ENCODE measurements at regions not wholly inside any gene's neighbourhood (a gene's known extent, or its start where the extent isn't known, plus 50 kb on each side); places are given as distances from the start of the nearest gene placed in this dataset.
"Not testable (repeated sequence)": the region's sequence is repeated elsewhere in the genome, so short reads cannot be mapped to it uniquely, and the experiment has no call there.

DNA sequence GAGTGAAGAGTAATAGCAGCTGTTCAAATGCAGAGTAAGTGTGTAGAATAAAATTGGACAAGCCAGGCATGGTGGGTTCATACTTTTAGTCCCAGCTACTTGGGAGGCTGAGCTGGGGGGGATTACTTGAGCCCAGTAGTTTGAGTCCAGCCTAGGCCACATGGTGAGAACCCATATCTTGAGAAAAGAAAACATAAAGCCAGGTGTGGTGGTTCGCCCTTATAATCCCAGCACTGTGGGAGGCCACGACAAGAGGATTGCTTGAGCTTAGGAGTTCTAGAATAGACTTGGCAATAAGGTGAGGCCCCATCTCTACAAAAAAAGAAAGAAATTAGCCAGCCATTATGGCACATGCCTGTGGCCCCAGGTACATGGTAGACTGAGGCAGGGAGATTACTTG, 1241.1 kb downstream of the UQCRFS1 start:
- DNase-seq, result no peak

DNA sequence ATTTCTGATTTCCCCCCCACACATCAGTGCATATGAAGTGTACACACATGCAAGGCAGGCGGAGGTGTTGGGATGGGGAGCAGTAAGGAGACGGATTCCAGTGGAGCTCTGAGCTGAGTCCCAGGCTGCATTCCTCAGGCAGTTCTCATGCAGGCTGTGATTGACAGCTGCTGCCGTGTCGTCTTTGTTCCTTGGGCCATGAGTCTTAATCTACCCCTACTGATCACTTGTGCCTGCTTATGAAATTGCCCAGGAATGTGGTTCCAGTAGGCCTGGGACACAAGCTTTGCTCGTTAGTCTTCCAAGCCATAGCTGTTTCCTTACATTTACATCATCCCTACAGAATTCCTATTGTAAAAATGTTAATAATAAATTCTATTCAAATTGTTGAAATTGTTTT, 1241.9 kb downstream of the UQCRFS1 start:
- no peak for DNase-seq

DNA sequence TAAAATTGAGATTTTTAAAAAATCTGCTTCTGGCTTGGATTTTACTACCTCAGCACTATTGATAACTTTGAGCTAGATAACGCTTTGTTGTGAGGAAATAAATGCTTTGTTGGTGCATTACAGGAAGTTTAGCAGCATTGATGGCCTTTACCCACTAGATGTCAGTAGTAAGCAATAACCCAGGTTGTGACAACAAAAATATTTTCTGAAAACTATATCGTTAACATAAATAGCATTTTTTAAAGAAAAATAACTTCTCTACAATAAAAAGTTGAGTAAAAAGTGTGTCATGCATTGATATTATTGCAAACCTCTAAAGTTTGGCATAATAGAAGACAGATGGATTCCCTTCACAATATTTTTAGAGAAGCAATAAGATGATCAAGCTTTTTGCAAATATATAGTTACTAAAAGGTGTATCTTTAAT, 1246.5 kb downstream of the UQCRFS1 start:
- no peak for DNase-seq

DNA sequence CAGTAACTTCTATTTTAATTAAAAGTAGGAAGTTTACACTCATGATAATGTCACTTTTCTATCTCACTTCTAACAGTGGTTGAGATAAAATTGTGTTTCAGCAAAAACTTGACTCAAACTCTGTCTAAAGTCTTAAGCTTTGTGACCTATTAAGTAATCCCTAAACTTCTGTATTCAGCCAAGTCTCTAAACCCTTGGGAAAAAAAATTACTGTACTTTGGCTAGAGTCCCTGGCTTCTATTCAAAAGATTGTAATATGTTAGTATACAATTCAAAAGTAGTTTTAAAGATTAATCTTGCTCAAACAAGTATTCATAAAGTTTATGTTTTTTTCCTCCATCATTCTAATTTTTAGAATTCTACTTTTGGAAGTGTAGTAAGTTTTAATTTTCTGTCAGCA, 1248.8 kb downstream of the UQCRFS1 start:
- no peak for DNase-seq

DNA sequence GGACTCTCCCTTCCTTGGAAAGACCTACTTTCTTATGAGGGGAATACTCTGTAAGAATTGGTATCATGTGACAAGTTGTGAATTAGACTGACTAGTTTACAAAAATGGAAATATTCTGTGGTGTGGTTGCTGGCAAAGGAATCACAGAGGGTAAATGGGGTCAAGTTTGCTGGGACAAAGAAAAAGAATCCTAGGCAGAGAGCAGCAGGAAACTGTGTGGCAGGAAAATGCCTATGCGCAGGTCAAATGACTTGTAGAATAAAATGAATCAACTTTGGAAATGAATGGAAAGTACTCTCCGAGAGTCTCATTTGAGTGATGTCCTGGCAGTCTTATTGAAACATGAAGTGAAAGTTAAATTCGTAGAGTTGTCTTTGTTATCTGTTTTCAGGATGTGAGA, 1250.7 kb downstream of the UQCRFS1 start:
- DNase-seq, result no peak

DNA sequence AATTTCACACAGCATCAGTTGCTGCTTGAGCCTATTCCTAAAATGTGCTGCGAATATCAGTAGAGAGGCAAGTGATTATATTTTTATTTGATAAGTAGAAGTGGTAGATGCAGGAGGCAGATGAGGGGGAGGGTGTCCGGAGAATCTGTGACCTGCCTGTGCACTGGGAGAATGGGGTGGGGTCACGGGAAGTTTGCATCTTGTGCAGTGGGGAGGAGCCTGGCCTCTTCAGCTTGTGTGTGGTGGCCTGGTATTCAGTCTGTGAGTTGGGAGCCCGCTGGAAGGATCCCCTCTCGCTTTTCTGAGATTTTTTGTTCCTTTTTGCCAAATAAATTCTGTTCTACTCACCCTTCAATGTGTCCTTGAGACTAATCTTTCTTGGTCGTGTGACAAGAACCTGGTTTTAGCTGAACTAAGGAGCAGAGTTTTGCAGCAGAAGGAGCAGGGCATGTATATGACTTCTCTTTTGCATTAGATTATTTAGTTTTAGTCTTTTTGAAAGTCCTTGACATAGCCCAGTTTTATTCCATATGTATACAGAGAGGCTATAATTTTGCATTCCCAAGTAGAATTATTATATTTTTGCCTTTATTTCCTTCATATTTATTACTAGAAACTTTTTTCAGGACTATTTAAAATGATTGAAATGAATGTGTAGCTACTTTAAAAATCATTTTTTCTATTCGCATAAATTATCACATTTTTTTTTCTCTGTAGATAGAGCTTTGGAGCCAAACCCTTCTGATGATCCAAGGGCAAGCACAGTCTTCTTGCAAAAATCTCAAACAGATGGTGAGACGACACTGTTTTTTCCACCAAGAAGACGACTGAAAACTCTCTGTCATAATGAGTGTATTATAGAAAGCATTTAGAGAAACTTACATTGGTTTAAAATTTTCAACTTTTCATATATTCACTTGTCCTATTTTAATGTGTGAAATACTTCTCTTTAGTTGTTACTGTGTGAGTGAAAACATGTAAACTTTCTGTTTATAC, 1257.2 kb downstream of the UQCRFS1 start:
- DNase-seq, result no peak

DNA sequence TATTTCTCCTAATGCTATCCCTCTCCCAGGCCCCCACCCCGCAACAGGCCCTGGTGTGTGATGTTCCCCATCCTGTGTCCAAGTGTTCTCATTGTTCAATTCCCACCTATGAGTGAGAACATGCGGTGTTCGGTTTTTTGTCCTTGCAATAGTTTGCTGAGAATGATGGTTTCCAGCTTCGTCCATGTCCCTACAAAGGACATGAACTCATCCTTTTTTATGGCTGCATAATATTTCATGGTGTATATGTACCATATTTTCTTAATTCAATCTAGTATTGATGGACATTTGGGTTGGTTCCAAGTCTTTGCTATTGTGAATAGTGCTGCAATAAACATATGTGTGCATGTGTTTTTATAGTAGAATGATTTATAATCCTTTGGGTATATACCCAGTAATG, 1270.3 kb downstream of the UQCRFS1 start:
- not testable (repeated sequence) for DNase-seq

DNA sequence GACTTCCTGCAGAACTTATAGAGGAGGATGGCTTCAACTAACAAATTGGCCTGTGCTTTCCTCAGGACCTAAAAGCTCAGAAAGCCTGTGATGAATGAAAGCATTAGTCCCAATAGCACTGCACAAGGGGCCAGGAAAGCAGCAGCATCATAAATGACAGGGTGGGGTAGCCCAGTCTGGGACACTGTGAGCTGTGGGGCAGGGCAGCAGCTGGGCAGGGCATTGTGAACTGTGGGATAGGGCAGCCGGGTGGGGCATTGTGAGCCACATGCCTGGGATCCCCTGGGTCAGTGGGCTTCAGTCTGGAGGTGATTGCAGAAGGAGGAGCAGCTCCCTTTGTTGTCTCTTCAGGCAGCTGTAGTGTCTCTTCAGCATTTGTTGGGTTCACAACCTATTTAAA, 1276.8 kb downstream of the UQCRFS1 start:
- no peak for DNase-seq

DNA sequence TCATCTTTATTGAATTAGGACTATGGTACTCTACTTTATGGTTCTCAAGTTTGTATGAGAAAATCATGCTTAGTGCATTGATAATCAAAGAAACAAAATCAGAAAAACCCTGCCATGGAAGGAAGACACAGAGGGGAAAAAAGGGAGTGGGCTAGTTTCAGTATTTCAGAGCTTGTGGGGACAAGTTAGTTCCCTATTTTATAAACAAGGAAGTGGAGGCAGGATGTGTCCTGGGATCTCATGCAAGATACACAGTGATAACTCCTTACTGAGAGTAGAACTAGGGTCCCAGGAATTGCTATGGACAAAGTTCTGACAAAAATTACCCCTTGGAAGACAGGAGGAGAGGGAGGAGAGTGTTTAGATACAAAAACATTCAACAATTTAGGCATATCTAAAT, 1277.3 kb downstream of the UQCRFS1 start:
- no peak for DNase-seq

DNA sequence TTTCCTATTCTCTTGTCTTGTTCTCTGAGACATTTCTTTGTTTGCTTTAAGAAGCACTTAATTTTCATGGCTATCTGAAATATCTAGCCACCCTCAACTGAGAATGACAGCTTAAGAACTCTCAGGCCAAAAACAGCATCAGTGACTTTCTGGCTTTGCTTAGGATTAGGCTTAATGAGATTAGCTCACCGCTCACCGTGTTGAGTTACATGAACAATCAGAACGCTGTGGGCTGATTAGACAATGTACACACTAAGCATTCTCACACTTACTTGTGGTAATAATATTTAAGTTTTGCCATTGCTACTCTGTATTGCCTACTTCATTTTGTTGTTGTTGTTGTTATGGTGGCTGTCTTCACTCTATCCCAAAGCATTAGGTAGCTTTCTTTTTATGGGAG, 1283.6 kb downstream of the UQCRFS1 start:
- DNase-seq, result no peak

DNA sequence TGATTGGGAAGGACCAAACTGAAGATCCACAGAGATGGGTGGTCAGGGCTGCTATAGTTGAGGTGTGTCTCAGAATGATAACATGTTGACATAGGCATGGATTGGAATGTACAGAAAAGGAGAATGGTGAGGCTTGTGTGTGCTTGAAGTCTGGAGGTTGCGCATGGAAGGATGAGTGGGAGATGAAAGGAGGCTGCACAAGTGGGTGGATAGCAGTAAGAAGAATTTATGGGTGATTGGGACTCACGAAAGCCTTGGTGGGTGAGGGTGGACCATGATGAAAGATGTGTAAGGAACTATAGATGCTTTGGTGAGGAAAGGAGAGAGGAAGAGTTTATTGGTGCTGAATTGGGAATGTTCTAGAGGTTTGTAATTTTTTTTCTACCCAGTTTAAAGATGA, 1287.7 kb downstream of the UQCRFS1 start:
- DNase-seq, result no peak

DNA sequence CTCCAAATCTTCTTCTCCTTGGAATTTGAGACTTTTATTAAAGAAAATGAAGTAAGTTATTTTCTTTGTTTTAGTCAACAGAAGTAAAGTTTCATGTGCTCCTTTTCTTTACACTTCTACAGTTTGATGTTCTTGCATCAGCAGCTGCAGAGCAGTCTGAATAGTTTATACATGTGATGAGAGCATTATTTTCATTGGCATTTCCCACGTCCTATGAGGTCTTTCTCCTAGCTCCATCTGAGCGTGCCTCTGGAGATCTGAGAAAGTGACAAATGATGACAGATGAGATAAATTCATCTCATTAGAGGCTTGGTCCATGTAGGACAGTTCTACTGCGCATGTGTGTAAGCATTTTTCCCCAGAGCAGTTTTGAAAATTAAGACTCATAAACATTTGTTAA, 1290.0 kb downstream of the UQCRFS1 start:
- DNase-seq, result no peak

DNA sequence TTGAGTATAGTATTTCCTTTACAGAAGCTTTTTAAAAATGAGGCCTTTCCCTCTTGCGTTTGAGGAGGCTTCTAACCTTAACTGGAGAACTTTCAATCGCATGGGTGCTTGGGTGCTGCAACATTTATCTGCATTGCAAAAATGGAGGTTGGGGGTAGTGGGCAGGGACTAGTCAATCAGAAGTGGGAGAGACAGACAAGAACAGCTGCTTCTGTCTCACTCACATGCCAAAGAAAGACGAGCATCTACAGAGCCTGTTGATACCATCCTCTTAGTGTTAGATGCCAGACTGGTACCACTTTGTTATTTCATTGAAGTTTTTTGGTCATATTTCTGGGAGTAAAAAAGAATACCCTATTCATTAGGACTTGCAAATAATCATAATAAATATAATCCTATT, 1292.2 kb downstream of the UQCRFS1 start:
- no peak for DNase-seq

DNA sequence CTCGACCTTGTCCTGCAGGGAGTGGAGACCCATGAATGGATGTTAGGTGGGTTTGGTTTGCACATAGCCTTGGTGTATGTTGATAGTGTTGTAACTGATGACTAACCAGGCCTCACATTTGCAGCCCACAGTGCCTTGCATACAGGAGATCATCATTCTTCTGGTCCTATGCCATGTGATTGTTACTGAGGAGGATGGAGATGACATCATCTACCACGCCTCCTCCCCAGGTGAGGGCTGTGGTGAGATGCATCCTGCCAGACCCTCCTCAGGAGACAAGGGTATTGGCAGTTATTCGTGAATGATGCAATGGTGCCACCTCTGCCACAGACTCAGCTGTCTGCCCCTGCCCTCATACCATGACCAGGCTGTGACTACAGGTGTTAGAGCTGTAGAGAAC, 1294.1 kb downstream of the UQCRFS1 start:
- DNase-seq, result no peak

DNA sequence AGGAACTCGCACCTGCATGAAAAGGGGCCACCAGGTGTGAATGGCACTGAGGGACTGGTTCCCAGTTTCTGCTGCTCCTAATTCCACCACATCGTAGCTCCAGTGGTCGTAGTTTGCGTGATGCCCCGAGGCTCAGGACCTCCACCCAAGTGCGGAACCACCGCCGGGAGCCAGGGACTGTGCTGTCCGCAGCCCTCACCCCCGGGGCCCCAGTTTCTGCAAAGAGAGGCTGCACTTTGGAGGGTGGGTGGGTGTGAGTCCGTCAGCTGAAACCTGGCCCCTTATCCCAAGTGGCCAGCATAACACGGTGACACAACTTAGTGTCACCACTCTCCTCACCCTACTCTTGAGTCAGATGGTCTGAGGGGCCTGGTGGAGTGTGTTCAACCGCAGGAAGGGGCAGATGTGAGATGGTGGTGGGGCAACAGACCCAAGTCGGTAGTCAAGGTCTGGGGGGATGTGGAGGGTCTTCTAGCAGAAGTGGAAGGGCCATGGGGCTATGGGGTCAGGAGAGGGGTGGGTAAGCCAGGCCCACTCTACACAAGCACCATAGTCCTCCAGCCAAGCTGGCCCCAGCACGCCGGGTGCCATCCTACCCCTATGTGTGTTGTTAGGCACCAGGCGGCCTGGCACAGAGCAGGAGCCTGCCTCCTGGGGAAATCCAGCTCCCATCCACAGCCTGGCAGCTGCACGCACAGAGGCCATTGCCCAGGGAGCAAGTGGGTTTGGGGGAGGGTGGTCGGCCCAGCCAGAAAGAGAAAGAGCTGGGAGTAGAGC, 1301.6 kb downstream of the UQCRFS1 start:
- no peak for DNase-seq

DNA sequence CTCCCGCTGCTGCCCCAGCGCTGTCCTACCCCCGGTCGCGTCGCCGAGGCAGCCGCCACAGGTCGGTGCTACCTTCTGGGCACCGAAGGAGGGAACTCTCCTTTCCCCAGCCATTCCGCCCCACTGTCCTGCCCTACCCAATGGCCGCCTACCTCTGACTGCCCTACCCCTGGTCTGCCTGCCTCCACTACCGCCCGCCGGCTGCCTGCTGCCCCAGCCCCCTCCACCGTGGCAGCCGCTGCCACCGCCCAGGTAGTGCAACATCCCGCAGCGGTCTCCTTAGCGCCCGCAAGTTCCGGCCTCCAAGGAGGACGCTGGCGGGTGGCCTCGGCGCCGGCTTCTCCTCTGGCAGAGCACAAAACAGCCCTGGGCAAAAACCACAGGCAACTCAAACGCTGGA, 1303.1 kb downstream of the UQCRFS1 start:
- no peak for DNase-seq

DNA sequence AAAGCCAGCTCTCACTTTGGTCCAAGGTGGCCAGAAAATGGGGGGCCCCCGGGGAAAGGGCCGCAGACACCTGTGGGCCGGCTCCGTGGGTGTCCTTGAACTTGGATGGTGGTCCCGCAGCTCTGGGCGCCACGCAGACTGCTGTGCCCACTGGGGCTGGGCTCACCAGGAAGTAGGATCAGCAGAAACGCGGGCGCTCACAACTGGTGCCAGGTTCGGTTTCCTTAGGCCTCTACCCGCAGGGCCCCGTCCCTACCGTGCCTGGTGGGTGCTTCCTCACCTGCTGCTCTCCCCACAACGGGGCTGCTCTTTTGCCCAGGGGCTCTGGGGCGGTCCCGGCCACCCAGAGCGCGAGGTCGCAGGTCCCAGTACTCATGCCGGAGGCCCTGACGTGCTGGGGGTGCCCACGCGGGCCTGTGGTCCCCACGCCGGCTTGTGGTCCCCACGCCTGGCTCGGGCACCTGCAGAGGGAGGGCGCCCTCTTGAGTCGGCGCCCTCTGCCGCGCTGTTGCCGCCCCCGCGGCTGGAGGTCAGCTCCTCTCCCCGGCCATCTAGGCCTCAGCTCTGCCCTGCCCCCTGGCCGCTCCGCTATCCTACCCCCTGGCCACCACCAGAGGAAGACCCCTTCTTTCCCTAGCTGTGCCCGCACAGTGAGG, 1303.6 kb downstream of the UQCRFS1 start:
- no peak for DNase-seq

DNA sequence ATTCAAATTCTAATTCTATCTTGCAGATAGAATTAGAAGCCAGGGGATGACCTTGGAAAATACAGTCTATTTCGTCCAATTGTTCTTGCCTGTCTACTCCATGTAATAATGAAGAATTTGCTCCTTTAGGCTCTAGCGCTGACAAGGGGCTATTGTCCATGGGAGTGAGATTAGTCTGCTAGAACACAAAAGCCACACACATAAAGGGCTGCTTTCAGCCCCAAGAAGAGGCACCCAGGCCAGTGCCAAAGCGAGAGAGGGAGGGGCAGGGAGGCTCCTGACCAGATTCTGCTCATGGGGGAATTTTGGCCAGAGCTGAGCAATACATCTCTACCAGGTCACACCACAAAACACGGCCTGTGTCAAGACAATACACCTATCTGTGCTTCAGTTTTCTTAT, 1306.9 kb downstream of the UQCRFS1 start:
- DNase-seq, result no peak

DNA sequence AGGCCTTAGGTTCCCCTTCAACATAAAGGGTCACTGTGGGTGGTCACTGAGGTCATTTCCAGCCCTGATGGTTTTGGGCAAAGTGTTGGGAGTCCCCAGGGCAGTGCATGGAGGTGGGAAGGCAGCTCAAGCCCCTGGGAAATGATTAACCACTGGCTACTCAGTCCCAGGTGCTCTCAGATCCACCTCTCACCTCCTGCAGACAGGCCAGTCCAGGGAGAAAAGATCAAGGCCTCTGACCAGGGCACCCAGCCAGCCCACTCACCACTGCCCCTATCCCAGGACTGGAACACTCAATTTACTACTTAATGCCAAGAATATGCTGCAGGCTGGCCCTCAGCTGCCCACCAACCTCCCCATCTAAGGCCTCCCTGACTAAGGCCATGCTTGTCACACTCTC, 1307.9 kb downstream of the UQCRFS1 start:
- no peak for DNase-seq

DNA sequence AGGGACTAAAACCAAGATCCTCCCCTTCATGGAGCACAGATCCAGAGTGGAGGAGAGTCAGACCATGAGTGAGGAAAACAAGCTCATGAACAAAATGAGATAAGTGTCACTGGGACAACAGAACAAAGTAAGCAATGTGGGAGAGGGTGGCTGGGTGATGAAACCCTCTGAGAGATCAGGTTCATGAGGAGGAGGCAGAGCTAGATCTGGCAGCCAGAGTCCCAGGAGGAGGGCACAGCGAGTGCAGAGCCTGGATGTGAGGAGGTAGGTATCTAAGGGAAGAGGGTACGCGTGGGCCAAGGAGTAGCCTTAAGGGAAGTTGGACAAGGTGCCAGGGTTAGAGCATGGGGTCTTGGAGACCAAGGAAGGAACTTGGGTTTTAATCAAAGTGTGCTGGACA, 1311.9 kb downstream of the UQCRFS1 start:
- no peak for DNase-seq

DNA sequence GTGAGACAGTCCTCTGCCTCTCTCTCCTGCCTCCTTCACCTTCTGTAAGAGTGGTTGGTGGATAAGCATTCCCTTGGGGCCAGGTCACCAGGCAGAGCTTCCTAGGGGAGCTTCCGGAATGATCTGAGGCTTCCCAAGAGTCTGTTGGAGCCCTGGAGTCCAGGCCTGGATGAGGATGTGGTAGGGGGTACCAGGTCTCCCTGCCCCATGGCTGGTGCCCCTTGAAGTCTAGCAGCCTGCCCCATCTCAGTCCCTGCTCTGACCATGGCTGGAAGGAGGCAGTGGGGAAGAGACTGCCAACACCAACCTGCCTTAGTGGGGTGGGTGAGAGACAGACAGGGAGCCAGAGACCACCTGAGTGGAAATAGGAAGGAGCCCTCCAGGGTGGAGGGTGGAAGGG, 1316.9 kb downstream of the UQCRFS1 start:
- no peak for DNase-seq

DNA sequence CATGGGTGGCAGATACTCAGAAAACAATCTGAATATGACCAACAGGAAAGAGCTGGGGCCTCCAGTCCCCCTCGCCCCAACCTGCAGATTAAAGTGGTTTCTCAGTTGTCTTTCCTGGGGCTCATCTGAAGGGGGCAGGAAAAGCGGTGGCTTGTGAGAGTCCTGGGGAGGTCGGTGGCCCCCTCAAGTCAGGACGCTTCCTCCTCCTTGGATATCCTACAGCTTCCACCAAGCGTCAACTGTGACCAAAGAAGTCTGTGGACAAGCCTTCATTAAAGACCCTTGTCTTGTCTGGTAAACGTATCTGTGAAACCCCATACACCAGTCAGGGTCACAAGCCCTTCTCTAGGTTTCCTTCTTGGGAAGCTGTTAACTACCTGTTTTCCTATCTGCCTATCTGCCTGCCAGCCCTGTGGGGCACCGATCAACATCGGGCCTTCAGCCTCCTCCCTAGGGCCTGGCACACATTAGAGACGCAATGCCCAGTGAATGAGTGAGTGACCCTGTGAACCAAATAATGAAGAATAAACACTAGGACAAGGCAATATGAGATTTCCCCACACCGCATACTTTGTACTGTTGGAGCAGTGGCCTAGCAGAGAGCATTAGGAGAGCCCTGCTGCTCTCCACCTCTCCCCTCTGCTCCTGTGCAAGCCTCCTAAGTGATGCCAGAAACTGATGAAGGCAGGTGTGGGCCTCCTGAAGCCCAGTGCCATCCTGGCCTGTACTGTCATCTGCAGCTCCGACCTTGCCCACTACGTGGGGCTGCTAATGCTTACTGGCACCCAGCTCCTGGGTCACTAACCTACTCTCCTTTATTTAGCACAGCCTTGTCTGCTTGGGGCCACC, 1317.8 kb downstream of the UQCRFS1 start:
- no peak for DNase-seq

DNA sequence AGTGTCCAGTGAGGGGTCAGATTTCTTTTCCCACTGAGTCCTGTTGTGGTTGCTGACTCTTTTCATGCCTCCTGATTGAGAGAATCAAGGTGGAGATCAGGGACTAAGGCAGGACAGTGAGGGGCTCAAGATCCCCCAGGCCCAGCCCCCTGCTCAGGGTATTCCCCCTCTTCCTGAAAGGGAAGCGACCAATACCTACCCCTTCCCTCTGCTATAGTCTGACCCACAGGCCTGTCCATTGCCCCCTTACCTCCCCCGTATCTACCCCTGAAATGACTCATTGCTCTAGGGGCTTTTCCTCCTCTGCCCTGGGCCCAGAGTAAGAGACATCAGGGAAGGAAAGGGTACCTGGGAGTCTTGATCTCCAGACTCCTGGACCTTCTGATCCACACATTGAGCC, 1320.5 kb downstream of the UQCRFS1 start:
- no peak for DNase-seq

All from T1000 (cell line).